ENCODE measurements at regions not wholly inside any gene's neighbourhood (a gene's known extent, or its start where the extent isn't known, plus 50 kb on each side); places are given as distances from the start of the nearest gene placed in this dataset.

DNA sequence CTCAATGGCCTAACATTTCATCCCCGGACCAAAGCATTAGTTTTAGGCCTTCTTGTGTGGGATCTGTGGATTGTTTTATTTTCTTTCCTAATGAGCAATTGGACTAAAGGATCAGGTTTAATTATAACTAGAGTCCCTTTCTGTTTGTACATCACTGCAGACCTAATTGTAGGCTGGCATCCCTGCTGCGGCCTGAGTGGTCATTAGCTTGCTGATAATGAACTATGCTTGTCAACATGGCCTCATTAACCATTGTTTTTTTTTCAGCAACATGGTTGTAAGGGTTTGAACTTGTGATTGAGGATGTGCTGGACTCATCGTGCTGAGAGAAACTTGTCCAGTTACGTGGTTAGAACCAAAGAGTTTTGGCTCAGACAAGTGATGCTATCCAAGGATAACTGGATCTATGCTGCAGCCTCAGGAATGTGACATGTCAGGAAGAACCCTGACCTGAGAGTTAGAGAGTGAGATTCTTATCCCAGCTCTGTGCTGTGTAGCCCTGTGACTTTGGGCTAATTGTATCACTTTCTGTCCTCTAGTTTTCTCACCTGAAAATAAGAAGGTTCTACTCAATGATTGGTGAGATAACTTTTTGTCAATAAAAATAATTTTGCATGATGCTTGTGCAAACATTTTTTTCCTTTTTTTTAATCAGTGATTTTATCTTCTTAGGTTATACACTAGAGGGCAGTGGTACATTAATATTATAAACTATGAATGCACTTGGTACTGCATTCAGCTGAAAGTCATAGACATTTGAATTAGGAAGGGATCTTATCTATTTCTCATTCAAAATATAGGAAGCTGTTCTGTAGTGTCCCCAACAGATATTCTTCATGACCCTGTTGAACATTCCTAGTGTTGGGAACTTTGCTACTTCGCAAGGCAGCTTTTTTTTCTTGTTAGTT is 140.9 kb downstream of the RNF144B start:
- Histone ChIP-seq H3K36me3 (ENCODE audit: low read depth) (no peaks in the 10 kb centered on the region), H3K4me3 (no peak overlapping the region), H3K9me3 (no peaks in the 10 kb centered on the region), H3K4me1 (ENCODE audit: low read depth) (no peaks in the 10 kb centered on the region)
- DNase-seq: no peak
- no peak for ATAC-seq
- intact Hi-C loops (cut with DNase I, micrococcal nuclease): no loop called here
- TF ChIP-seq, protein P1, sequence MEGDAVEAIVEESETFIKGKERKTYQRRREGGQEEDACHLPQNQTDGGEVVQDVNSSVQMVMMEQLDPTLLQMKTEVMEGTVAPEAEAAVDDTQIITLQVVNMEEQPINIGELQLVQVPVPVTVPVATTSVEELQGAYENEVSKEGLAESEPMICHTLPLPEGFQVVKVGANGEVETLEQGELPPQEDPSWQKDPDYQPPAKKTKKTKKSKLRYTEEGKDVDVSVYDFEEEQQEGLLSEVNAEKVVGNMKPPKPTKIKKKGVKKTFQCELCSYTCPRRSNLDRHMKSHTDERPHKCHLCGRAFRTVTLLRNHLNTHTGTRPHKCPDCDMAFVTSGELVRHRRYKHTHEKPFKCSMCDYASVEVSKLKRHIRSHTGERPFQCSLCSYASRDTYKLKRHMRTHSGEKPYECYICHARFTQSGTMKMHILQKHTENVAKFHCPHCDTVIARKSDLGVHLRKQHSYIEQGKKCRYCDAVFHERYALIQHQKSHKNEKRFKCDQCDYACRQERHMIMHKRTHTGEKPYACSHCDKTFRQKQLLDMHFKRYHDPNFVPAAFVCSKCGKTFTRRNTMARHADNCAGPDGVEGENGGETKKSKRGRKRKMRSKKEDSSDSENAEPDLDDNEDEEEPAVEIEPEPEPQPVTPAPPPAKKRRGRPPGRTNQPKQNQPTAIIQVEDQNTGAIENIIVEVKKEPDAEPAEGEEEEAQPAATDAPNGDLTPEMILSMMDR (IDR thresholded peaks at IDR 0.05): no peak

DNA sequence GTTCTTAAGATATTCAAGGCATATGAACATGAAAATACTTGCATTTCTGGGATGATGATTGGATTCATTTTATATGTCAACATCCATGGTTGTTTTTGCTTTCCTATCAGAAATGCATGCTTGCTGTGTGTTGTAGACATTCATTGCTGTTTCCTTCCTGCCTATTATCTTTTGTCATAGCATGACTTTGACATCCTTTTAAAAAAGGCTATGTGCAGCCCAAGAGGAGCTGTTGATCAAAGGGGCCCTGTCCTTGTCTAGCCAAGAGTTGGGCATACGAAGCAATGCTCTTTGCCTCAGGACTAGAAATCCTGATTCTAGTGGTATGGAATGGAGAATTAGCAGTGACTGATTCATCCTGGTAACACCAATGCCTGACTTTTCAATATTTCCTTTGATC is 143.1 kb downstream of the RNF144B start:
- H3K4me3 ChIP-seq: no peak overlapping the region
- no peaks in the 10 kb centered on the region for H3K36me3 ChIP-seq (ENCODE audit: low read depth)
- DNase-seq: no peak
- no peaks in the 10 kb centered on the region for H3K9me3 ChIP-seq
- TF ChIP-seq, protein P1 (IDR thresholded peaks at IDR 0.05): no peak
- H3K4me1 ChIP-seq (ENCODE audit: low read depth): no peaks in the 10 kb centered on the region
- ATAC-seq: no peak
- intact Hi-C loops (cut with DNase I, micrococcal nuclease): no loop called here

DNA sequence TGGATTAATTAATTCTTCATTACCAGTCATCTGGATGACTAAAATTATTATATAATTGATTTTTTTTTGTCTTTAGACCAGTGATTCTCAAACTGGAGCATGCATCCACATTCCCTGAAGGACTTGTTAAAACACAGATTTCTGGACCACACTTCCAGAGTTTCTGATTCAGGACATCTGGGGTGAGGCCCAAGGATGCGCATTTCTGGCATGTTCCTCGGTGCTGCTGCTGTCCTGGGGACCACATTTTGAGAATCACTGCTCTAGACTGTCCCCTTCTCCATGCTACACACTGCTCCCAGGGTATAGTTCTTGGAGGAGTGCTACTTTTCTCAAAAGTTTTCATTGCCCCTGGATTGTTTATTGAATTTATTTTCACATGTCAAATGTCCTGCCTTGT is 145.0 kb downstream of the RNF144B start:
- TF ChIP-seq, protein P1 (IDR thresholded peaks at IDR 0.05): no peak
- DNase-seq: no peak
- ATAC-seq: no peak
- Histone ChIP-seq H3K9me3 (no peaks in the 10 kb centered on the region), H3K36me3 (ENCODE audit: low read depth) (no peaks in the 10 kb centered on the region), H3K4me1 (ENCODE audit: low read depth) (no peaks in the 10 kb centered on the region), H3K4me3 (no peak overlapping the region)
- intact Hi-C loops (cut with DNase I, micrococcal nuclease): no loop called here

DNA sequence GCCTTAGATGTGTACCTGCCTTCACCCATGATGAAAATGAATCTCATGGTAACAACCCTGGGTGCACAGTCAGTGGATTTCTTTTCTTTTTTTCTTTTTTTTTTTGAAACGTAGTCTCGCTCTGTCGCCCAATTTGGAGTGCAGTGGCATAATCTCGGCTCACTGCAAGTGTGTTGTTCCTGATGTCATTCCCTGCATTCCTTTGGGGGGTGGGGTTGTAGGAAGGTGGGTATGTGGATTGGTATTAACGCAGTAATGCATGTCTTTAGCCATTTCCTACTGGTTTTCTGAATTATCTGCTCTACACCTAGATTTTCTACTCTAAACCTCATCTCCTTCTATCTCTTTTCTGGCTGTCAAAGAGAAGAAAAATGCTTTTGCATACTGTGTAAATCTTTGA is 146.6 kb downstream of the RNF144B start:
- no peaks in the 10 kb centered on the region for H3K4me1 ChIP-seq (ENCODE audit: low read depth)
- no peak overlapping the region for H3K4me3 ChIP-seq
- DNase-seq: no peak
- no peak for ATAC-seq
- TF ChIP-seq, protein P1 (IDR thresholded peaks at IDR 0.05): no peak
- H3K36me3 ChIP-seq (ENCODE audit: low read depth): no peaks in the 10 kb centered on the region
- no peaks in the 10 kb centered on the region for H3K9me3 ChIP-seq
- intact Hi-C loops (cut with DNase I, micrococcal nuclease): no loop called here

DNA sequence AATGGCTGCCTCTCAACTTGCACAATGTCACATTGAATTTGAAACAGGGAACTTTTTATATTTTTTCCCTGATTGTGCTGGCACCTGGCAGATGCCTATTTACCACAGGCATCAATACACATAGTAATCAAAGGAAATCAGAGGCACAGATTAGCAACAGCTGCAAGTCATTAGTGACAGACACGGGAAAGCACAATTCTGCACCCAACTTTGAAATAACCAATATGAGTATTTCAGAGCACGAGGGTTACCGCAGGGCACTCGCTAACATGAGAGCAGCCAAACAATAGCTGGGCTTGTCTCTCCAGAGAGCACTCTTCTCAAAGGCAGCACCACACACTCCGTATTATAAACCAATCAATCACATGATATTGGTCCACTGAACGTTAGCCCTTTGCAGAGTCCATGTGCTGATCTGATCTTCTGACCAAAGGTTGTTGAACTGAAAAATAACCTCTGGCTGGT is 149.5 kb downstream of the RNF144B start:
- DNase-seq: no peak
- TF ChIP-seq, protein P1 (IDR thresholded peaks at IDR 0.05): no peak
- ATAC-seq: no peak
- no peaks in the 10 kb centered on the region for H3K4me1 ChIP-seq (ENCODE audit: low read depth)
- H3K4me3 ChIP-seq: no peak overlapping the region
- H3K36me3 ChIP-seq (ENCODE audit: low read depth): no peaks in the 10 kb centered on the region
- intact Hi-C loops (cut with DNase I, micrococcal nuclease): no loop called here
- H3K9me3 ChIP-seq: no peaks in the 10 kb centered on the region
